ENCODE measurements at regions not wholly inside any gene's neighbourhood (a gene's known extent, or its start where the extent isn't known, plus 50 kb on each side); places are given as distances from the start of the nearest gene placed in this dataset.

DNA sequence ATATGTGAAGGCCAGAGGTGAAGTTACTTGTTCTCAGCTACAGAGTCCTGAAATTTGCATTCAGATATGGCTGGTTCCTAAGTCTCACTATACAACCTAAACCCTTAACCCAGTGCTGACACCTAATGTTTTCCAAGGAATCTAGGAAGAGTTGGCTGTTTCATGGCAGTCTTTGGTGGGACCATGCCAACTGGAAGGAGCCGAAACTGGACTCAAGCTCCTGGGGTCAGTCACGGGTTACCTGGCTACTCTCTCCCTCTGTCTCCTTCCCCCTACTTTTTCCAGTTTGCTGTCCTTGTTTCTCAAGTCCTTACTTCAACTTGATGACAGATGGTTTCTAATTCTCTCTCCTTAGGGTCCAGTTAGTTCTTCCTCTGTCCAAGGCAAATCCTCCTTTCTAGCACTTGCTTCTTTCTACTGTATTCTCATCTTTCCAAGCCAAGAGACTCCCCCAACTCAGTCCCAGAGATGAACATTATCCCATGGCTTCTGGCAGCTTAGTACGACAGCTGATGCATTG is 88.6 kb upstream of the COL6A5 start:
- H3K4me1 ChIP-seq = no peaks in the 10 kb centered on the region
- no peak for TF ChIP-seq POLR2A (IDR thresholded peaks at IDR 0.05)
- TF ChIP-seq, protein P1, sequence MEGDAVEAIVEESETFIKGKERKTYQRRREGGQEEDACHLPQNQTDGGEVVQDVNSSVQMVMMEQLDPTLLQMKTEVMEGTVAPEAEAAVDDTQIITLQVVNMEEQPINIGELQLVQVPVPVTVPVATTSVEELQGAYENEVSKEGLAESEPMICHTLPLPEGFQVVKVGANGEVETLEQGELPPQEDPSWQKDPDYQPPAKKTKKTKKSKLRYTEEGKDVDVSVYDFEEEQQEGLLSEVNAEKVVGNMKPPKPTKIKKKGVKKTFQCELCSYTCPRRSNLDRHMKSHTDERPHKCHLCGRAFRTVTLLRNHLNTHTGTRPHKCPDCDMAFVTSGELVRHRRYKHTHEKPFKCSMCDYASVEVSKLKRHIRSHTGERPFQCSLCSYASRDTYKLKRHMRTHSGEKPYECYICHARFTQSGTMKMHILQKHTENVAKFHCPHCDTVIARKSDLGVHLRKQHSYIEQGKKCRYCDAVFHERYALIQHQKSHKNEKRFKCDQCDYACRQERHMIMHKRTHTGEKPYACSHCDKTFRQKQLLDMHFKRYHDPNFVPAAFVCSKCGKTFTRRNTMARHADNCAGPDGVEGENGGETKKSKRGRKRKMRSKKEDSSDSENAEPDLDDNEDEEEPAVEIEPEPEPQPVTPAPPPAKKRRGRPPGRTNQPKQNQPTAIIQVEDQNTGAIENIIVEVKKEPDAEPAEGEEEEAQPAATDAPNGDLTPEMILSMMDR (IDR thresholded peaks at IDR 0.05) = no peak
- TF ChIP-seq POLR2AphosphoS5 (IDR thresholded peaks at IDR 0.05) = no peak
- no peaks in the 10 kb centered on the region for H3K9me3 ChIP-seq
- intact Hi-C loops (cut with DNase I; ENCODE audit: low total_unique reads) = no loop called here
- no peaks in the 10 kb centered on the region for H3K27me3 ChIP-seq
- no peak for DNase-seq (ENCODE audit: low spot score in 2 of 2)
- H3K27ac ChIP-seq = no peak overlapping the region
- no peak overlapping the region for H3K4me3 ChIP-seq
- no peaks in the 10 kb centered on the region for H3K36me3 ChIP-seq

DNA sequence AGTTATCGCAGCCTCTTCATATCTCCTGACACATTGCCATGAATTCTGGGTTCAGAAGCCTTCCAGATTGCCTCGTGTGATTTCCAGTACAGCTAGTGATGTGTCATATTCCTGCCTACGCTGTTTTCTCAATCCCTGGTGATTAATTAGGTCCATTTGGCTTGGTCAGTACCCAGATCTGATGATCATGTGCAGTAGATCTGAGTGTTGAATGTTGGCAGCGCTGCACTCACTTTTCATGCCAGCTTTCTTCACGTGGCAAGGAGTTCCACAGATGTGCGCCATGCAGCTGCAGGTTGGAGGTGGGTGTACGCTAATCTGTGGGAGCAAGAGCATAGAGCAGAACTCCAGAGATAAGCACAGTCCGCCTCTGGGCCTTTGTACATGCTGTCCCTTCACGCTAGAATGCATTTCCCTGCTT is 86.9 kb upstream of the COL6A5 start:
- Histone ChIP-seq H3K4me3 (no peak overlapping the region), H3K36me3 (no peaks in the 10 kb centered on the region), H3K4me1 (no peaks in the 10 kb centered on the region), H3K9me3 (no peaks in the 10 kb centered on the region), H3K27me3 (no peaks in the 10 kb centered on the region), H3K27ac (peak overlapping the region in 1 of 2 donors; percentile 44)
- no peak for DNase-seq (ENCODE audit: low spot score in 2 of 2)
- no peak for TF ChIP-seq POLR2A (IDR thresholded peaks at IDR 0.05)
- intact Hi-C loops (cut with DNase I; ENCODE audit: low total_unique reads) = no loop called here

DNA sequence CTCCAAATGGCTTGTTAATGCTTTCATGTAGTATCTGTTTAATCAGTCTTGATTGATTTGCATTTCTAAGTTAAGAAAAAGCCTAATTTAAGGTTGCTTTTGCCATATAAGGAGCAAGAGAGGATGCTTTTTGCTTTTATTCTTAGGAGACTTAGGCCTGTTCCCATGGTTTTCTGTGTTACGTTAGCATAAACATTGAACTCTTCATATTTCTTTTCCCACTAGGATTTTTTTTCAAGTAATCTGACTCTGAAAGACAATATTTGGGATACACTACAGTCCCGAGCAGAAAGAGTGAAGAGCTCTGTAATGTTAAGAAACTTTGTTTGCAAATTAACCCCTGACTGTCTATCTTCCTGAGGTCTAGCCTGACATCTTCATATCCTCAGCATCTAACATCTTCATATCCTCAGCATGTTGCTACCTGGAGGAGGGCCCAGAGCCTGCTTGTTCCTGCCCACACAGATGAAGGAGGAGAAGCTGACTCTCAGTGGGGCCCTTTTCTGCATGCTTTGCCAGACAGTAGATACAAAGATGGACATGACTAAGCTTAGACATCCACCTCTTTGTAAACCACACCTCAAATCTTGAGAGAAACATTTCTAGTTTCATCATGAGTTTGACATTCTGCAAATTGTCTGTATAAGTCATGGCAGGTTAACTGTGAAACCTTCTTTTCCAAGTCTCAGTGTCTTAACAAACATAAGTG is 86.2 kb upstream of the COL6A5 start:
- no peaks in the 10 kb centered on the region for H3K9me3 ChIP-seq
- no peaks in the 10 kb centered on the region for H3K4me1 ChIP-seq
- no peak overlapping the region for H3K4me3 ChIP-seq
- intact Hi-C loops (cut with DNase I; ENCODE audit: low total_unique reads) = no loop called here
- no peaks in the 10 kb centered on the region for H3K36me3 ChIP-seq
- H3K27ac ChIP-seq = peak overlapping the region in 1 of 2 donors; percentile 12
- TF ChIP-seq POLR2AphosphoS5 (IDR thresholded peaks at IDR 0.05) (no peak), POLR2A (IDR thresholded peaks at IDR 0.05) (no peak)
- TF ChIP-seq, protein P1 (IDR thresholded peaks at IDR 0.05) = no peak
- H3K27me3 ChIP-seq = no peaks in the 10 kb centered on the region
- DNase-seq (ENCODE audit: low spot score in 2 of 2) = no peak

DNA sequence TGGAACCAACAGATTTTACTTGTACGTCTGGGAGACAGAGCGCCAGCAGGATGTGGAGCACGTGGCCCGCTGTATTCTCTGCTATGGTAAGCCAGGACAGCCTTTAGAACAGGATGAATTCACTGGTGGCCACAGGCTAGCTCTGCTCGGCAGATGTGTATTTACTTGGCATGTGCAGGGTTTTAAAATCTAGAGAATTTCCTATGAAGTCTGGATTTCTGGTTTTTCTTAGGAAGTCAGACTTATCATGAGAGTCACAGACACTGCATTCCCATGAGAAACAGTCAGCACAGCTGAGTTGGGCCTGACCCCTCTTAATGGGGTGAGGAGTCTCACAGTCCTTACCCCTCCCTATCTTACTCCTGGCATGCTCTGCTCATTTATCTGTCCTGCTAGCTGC is 84.6 kb upstream of the COL6A5 start:
- Histone ChIP-seq H3K4me1 (no peaks in the 10 kb centered on the region), H3K27ac (no peak overlapping the region), H3K27me3 (no peaks in the 10 kb centered on the region), H3K36me3 (no peaks in the 10 kb centered on the region), H3K9me3 (no peaks in the 10 kb centered on the region), H3K4me3 (no peak overlapping the region)
- intact Hi-C loops (cut with DNase I; ENCODE audit: low total_unique reads) = no loop called here
- no peak for DNase-seq (ENCODE audit: low spot score in 2 of 2)
- TF ChIP-seq, protein P1 (IDR thresholded peaks at IDR 0.05) = no peak
- TF ChIP-seq POLR2AphosphoS5 (IDR thresholded peaks at IDR 0.05) (no peak), POLR2A (IDR thresholded peaks at IDR 0.05) (no peak)

DNA sequence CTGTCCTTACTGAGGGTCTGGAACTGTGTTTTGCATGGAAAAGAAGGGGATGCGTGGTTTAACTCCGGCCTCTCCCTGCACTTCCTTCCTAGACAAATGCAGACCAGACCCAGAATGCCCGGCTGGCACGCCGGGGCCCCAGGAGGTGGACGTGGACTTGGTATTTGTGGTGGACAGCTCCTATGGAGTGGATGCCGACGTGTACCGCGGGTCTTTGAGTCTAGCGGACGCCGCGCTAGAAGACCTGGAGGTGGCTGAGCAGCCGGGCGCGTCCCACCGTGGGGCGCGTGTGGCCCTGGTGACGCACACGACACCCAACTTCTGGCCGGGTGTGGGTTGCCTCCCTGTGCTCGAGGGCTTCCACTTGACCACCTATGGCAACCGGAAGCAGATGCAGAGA is 81.8 kb upstream of the COL6A5 start:
- H3K4me3 ChIP-seq = no peak overlapping the region
- no peak for DNase-seq (ENCODE audit: low spot score in 2 of 2)
- no peaks in the 10 kb centered on the region for H3K36me3 ChIP-seq
- intact Hi-C loops (cut with DNase I; ENCODE audit: low total_unique reads) = no loop called here
- H3K4me1 ChIP-seq = no peaks in the 10 kb centered on the region
- no peak for TF ChIP-seq POLR2AphosphoS5 (IDR thresholded peaks at IDR 0.05)
- no peak for TF ChIP-seq POLR2A (IDR thresholded peaks at IDR 0.05)
- TF ChIP-seq, protein P1 (IDR thresholded peaks at IDR 0.05) = no peak
- H3K9me3 ChIP-seq = no peaks in the 10 kb centered on the region
- H3K27ac ChIP-seq = no peak overlapping the region
- no peaks in the 10 kb centered on the region for H3K27me3 ChIP-seq

Data from breast epithelium (tissue), 4 donors.